Stimulated activated CD4-positive, alpha-beta T cell treated with anti-CD3 and anti-CD28 coated beads, TNF-alpha, amount 100 ng/mL, for 48 hours (primary cell): ENCODE measurements at regions not wholly inside any gene's neighbourhood (a gene's known extent, or its start where the extent isn't known, plus 50 kb on each side); places are given as distances from the start of the nearest gene placed in this dataset.

Source experiments
- DNase-seq, 3 donors: peaks; one replicate each; pipeline ENCODE4 v3.0.0-alpha.2; 2020; ENCODE audit warnings: low read depth in 3 of 3

DNA sequence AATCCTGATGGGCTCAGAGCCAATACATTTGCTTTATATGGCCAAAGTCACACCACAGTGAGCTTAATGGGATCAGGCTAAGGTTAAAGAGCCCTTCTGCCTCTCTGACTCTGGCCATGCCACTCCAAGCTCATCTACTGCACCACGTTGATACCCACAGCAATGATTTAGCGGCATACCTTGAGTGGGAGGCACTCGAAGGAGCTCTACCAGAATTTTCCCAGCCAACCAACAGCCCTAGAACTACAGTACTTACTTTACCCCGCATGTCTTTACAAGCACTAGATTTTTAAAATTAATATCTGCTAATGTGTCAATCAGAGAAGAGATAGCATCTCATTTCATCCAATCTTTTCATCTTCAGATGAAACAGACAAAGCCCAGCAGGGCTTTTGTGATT, 300.5 kb downstream of the GRIN2B start:
- no peak for DNase-seq

DNA sequence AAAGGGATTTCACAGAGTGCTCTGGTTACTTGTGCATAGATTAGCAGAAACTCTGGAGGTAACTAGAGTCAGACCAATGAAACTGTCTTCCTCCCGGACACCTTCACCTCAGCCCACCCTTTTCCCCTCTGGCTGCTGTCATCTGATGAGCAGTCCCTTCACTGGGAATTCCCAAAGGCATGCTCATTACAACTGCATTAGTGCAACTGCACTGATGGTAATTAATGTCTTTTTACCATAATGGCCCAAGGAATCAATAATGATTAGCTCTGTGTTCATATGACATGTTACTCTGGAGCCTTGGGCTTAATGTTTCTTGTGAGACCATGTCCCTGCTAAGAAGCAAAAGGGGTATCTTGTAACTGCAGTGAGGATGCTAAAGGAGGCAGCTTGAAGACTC, 304.5 kb downstream of the GRIN2B start:
- DNase-seq, result no peak

DNA sequence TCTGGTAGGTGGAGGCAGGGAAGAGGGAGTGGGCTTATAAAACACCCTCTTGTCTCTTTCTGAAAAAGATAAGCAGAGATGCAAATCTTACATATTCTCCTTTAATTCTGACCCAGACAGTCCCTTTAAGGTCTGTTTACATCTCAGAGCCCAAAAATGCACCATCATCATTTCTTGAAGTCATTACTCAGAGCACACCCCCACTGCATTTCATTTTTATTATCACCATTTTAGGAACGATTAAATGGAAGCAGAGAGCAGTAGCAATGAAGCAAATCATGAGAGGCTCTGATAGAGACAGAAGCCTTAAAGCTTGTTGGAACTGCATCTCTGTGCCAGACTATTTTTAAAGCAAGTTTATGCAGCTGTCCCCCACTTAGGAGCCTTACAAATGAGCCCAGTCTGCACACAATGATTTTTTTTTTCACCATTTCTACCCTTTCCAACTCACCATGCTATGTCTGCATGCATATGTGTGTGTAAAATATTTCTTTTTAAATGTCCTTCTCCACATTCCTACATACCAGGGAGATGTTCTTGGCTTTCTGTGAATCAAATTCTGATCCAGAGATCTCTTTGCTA, 311.0 kb downstream of the GRIN2B start:
- DNase-seq, result no peak

DNA sequence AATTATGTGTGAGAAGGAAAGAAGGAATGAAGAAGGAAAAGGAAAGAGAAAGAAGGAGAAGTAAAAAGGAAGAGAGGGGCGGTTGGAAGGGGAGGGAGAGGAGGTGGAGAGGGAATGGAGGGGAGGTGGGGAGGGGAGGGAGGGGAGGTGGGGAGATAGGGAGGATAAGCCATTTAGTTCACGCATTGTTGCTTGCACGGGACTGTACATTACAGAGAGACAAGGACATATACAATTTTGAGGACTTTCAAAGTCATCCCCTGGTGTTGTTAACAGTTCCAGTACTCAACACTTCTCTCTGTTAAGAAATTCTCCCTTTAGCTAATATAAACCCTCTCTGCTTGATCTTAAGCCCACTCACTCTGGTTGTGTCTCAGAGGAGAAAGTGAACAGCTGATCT, 312.5 kb downstream of the GRIN2B start:
- DNase-seq, result no peak

DNA sequence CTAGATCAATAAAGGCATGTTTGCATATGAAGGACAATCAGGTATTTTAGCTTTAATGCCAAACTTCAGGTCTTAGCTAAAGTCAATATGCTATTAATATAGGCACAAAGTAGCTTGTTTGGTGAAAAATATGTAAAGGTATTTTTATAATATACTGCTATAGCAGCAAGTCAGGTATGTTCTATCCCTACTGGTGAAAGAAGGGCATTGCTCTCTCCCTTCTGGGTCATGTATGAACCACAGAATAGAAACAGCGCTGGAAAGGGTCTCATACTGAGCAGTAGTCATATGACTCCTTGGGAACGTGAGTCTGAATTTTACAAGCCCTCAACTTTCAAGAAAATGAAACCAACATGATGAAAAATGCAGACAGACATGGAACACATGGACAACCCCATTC, 314.6 kb downstream of the GRIN2B start:
- DNase-seq, result no peak

DNA sequence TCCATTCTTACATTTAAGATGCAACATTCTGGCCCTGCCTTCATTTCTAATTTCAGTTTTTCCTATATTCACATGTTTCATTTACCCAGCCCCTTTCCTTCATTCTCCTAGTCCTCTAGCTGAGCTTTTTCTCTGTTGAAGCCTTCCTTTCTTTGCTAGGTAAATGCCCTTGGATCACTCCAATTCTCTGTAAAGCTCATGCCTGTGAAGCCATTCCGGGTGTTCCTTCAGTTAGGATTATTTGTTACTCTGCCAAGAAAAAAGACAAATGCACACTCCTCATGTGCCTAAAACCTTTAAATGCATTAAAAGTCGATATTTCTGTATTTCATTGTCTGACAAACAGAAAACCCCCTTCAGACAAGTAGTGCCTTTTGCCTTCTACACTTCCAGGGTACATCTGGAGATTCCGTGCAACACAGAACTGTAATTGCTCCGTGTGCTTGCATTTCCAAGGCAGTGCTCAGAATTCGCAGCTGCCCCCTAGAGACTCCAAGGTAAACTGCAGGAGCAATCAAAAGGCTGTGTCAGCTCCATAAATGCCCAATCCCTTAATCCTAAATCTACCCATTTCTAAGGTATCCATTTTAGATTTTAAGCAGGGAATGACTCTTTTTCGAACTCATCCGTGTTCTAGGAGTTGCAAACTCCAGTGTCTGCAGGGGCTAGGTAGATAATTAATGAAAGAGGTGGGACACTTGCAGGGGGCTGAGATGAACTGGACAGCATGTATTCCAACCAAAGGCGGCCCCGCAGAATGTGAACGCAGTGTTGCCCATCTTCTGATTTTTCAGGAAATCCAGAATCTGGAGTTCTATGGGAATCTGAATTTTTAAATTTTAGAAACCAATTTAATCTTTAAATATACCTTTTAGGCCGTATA, 320.2 kb downstream of the GRIN2B start:
- no peak for DNase-seq

DNA sequence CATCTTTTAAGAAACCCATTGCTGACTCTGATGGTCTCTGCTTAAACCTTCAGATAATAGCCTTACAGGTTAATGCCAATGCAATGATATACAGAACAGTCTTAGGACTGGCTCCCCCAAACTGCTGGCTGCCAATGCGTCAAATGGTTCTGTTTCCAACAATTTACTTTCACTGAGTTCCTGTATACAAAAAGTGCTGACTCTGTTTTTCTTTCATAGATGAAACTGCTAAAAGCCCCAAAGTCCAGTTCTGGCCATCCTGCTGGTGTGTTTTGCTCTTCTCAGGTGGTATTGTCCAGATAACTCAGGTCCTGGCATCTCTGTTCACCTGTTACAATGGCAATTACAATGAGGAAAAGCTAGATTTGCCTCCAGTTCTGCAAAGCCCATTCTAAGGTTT, 326.9 kb downstream of the GRIN2B start:
- DNase-seq, result no peak

DNA sequence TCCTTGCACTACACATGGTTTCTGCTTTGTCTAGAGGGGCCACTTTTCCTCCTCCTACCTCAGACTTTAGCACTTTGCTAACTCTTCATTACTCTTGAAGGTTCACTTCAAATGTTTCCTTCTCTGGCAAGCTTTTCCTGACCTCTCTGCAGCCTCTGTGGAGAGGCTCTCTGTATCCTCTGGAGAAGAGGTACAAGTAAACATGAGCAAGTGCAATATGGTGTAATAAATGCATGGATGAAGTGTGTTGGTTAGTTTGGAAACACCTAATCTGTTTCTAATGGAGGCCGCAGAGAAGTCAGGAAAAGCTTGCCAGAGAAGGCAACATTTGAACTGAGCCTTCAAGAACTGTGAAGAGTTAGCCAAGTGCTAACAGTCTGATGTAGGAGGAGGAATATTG, 329.3 kb downstream of the GRIN2B start:
- DNase-seq, result no peak

DNA sequence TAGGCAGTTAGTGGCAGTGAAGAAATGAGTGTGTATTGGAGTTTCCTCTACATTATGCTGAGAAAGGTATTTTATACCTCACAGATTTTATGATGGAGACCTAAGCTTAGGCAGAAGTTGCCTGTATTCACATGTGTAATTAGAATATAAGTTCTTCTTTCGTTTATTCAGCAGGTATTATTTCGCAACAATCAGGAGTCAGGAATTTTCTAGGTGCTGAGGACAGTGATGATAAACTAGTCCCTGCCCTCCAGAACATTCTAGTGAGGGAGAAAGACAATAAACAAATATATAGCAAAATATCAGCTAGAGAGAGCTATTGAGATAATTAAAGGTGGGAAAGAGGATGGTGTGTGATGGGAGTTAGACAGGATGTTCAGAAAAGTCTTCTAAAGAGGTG, 345.7 kb downstream of the GRIN2B start:
- DNase-seq, result no peak

DNA sequence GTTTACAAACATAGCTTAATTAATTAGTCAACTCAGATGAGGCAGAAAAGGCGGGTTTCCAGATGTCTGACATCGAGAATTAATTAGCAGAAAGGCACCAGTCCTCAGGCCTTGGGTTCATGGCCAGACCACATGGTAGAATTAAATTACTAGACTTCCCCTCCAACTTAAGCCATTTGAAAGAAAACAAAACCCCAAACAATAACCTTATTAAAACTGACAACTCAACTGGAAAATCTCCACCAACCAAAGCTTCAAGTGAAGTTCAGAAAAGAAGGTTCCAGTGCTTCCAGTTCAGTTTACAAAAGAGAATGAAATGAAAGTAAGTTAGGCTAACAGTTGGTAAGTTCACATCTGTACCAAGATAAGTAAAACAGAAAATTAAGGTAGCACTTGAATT, 349.5 kb downstream of the GRIN2B start:
- DNase-seq, result no peak

DNA sequence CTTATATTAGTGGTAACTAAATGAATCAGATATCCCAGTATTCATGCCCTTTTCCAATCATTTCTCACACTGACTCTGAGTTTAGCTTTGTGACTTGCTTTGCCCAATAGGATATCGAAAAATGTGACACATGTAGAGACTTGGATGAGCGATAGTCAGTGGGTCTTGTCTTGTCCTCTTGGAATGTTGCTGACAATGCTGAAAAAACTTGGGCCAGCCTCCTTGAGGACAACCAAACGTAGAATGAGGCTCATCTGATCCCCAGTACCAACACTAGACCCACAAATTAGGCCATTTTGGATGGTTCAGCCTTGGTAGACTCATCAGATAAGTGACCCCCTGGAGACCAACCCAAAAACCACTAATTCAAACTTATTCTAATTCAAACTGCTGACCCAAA, 351.0 kb downstream of the GRIN2B start:
- DNase-seq, result no peak

DNA sequence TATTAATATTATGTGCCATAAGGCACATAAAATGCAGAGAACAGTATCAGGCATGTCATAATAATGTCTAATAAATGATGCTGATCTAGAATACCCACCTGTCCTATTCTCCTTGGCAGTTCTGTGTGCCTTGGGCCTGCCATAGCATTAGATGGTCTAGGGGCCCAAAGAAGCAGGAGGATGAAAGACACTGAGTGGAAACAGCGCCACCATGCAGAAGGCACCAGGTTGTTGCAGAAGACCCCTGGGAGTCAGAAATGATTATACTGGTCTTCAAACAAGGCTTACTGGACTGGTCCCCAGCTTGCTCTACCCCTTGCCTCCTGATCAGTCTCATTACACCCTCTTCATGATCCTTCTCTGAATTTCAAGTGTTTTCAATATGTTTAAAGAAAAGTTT, 353.3 kb downstream of the GRIN2B start:
- no peak for DNase-seq

DNA sequence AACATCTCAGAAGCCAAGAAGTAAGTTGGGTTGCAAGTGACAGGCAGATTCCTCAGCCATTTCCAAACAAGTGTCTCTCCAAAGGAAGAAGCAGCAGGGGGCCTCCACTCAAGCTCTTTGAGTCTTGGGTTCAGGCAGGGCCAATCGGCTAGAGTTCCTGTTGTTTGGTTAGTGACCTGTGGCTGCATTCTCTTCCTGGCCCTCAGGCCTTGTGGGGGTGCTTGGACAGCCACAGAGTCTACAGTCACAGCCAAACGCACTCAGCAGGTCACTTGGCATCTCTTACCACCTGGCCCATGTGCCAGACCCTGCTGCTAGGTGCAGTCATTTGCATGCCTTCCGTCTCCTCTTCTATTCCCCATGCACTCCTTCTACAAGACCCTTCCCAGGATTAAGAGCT, 353.9 kb downstream of the GRIN2B start:
- DNase-seq, result no peak

DNA sequence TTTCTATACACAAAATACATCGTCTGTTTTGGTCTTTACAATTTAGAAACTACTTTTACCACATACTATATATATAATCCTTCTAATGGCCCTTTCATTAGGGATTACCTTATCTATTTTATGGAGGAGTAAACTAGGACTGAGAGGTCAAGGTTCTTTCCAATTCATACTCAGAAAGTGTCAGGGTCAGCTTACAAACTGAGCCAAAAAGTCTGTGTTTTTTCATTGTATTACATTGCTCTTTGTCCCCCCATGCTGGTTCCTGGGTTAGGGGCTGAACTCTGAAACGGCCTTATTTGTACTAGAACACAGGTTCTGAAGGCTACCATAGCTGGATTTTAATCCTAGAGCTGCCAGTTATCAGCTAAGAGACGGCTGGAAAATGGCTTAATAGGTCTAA, 368.1 kb downstream of the GRIN2B start:
- no peak for DNase-seq

DNA sequence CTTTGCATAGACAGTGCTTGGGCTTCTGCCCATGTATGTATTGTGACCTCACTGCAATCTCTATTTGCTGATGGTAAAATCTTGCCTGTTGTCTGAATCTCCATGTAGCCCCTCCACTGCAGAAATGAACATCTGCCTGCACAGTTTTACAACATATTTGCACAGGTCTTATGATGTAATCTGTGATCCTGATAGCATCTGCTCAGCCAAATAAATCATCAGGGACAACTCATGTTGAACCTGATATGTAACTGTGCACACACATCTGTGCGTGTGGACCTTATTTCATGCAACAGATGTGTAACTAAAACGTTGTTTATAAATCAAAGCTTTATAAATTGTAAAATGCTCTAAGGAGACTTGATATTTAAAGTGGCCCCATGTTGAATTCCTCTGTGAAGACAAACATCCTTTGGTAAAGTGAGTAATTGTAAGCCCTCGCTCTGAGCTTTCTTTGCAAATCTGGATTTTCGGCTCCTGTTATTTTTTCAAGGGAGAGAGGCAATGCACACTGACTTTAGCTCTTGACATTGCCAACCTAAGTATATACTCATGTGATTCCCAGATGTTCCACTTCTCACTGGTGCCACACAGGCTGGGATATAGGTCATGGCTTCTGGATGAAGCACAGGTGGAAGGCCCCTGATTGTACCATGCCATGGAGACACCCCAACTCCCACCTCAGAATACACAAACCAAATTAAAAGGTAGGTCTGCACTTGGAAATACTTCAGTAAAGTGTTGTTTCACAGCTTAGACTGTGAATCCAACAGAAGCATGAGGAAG, 371.3 kb downstream of the GRIN2B start:
- DNase-seq, result no peak

DNA sequence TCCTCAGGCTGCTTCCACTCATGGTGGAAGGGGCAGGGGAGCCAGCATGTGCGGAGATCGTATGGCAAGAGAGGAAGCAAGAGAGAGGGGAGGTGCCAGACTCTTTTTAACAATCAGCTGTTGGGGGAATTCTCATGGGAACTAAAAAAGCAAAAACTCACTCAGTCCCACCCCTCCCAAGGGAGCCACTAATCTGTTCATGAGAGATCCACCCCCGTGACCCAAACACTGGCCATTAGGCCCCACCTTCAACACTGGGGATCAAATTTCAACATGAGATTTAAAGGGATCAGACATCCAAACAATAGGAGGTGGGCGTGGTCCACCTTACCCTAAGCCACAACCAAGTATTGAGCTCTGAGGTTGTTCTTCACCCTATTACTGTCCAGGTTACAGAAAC, 375.1 kb downstream of the GRIN2B start:
- DNase-seq, result no peak

DNA sequence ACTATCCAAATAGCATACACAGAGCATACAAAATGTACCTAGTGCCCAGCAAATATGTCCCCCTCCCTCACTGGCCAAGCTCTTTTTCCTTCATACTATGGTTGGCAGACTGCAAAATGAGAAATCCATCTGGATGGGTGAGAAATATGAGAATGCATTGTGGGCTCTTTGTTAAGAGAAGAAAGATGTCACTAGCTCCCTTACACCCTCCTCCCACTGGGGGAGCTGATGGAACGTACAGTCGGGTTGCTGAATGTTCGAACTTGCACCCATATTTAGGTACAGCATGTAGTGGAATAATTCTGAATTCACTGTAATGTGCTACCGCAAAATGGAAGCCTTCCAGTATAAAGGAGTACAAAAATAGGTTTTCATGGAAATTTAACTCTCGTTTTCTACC, 377.4 kb downstream of the GRIN2B start:
- DNase-seq, result no peak

DNA sequence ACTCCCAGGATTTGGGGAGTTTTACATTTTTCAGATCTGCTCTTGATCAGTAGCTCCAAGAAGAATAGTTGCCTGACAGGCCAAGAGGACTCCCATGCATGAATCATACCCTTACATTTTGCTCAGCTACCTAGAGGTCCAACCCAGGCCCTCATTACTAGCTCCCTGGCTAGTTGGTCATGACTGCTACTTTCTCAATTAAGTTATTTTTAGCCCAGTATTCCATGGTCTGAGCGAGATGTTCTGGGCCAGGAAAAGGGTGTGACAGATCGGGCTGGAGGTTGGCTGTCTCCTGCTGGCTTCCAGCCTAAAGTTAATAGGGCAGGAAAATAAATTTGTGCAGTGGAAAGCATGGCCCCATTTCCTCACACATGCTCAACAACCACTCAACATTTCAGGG, 379.2 kb downstream of the GRIN2B start:
- no peak for DNase-seq

DNA sequence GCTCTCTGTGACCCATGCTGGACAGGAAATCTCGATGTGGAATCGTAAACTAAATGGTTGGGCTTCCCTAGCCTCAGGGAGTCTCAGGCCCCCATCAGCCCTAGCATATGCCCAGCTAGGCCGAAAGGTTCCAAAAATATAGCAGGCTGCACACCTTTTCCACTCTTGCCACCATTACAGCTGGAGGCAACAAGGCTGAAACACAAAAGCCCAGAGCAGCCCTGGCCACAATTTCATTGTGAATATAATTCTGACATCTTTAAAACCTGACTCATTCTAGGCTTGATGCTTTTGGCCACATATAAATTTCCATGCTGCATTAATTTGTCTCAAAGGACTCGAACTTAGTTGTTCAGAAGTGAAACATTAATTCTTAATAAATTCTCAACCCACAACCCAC, 382.2 kb downstream of the GRIN2B start:
- no peak for DNase-seq

DNA sequence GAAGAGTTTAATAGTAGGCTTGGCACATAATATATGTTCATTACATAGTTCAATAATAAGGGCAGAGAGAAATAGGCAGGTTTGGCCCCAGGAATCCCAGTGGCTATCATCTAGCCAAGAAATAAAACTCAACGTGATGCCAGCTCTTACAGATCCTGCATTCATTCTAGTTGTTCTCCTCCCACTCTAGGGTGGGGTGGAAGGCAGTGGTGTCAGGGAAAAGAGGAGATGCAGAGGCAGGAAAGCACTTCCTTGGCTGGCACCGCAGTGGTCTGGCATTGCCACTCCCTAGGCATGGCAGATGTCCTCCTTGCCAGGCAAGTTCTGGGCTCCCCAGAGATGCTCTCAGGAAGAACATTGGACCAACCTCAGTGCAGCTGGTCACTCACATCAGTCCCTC, 383.6 kb downstream of the GRIN2B start:
- DNase-seq, result no peak

DNA sequence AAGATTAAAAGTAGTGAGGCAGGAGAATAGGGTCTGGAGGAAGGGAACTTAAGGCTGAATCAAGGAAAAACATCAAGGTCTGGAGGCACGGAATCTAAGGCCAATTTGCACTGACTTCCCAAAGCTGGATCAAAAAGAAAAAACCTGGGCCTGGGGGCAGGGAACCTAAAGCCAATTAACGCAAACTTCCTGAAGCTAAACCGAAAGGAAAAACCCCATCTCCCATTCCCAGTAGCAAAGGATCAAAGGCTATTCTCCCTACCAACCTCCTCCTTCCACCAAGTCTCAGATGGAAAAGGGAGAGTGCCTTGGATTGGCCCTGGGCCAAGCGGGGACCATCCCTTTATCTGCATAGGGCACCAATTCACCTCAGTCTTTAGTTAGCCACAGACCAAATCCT, 384.2 kb downstream of the GRIN2B start:
- no peak for DNase-seq

DNA sequence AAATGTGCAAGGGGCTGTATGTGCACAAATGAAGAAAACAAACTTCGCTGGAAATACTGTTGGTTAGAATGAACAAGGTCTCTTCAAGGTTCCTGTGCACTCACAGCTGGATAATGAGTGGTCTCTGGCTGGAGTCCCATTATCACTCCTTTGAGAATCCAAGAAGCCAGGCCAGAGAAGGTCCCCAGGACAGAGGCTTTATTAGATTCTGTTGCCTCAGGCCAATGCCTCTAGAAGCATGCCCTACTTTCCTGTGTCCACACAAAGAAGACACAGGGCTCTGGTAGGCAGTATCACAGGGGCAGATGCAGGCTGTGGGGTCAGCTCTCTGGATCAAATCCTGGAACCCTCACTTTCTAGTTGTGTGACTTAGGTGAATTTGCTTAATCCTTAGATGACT, 384.7 kb downstream of the GRIN2B start:
- DNase-seq, result no peak
